ENCODE measurements at regions not wholly inside any gene's neighbourhood (a gene's known extent, or its start where the extent isn't known, plus 50 kb on each side); places are given as distances from the start of the nearest gene placed in this dataset.

- no peaks in the 10 kb centered on the region for H3K27me3 ChIP-seq
- intact Hi-C loops (cut with DNase I) = no loop called here
- H3K27ac ChIP-seq = no peak overlapping the region
- H3K36me3 ChIP-seq = no peaks in the 10 kb centered on the region
- DNase-seq = no peak
- H3K9me3 ChIP-seq = peaks cover 0 to 8% of the 10 kb centered on the region in 2 donors
- ATAC-seq = no peak
- no peak overlapping the region for H3K4me3 ChIP-seq
- H3K4me1 ChIP-seq = no peaks in the 10 kb centered on the region
- no peak for TF ChIP-seq CTCF (IDR thresholded peaks at IDR 0.05)
These were observed 397.6 kb upstream of the PLSCR5 start for GRCh38 chr3:147002721-147003120.

GRCh38 chr3:147000274-147000673 is 395.1 kb upstream of the PLSCR5 start:
- H3K27me3 ChIP-seq = no peaks in the 10 kb centered on the region
- no peak for TF ChIP-seq CTCF (IDR thresholded peaks at IDR 0.05)
- intact Hi-C loops (cut with DNase I) = no loop called here
- H3K4me3 ChIP-seq = no peak overlapping the region
- no peaks in the 10 kb centered on the region for H3K4me1 ChIP-seq
- ATAC-seq = no peak
- H3K27ac ChIP-seq = no peak overlapping the region
- no peak for DNase-seq
- no peaks in the 10 kb centered on the region for H3K36me3 ChIP-seq
- H3K9me3 ChIP-seq = peaks cover 0 to 8% of the 10 kb centered on the region in 2 donors

- no peaks in the 10 kb centered on the region for H3K36me3 ChIP-seq
- ATAC-seq = no peak
- no peaks in the 10 kb centered on the region for H3K27me3 ChIP-seq
- no peak overlapping the region for H3K4me3 ChIP-seq
- intact Hi-C loops (cut with DNase I) = no loop called here
- TF ChIP-seq CTCF (IDR thresholded peaks at IDR 0.05) = no peak
- no peak for DNase-seq
- no peaks in the 10 kb centered on the region for H3K9me3 ChIP-seq
- no peaks in the 10 kb centered on the region for H3K4me1 ChIP-seq
- H3K27ac ChIP-seq = no peak overlapping the region
These were observed 386.8 kb upstream of the PLSCR5 start for GRCh38 chr3:146991907-146992306.

GRCh38 chr3:146975476-146975875 is 370.3 kb upstream of the PLSCR5 start:
- Histone ChIP-seq H3K4me1 (no peaks in the 10 kb centered on the region), H3K27me3 (no peaks in the 10 kb centered on the region), H3K36me3 (no peaks in the 10 kb centered on the region), H3K9me3 (no peaks in the 10 kb centered on the region), H3K4me3 (no peak overlapping the region), H3K27ac (no peak overlapping the region)
- TF ChIP-seq CTCF (IDR thresholded peaks at IDR 0.05) = no peak
- DNase-seq (no peak), ATAC-seq (no peak)
- intact Hi-C loops (cut with DNase I) = no loop called here

- Histone ChIP-seq H3K4me1 (no peaks in the 10 kb centered on the region), H3K27me3 (no peaks in the 10 kb centered on the region), H3K9me3 (no peaks in the 10 kb centered on the region), H3K4me3 (no peak overlapping the region), H3K27ac (no peak overlapping the region), H3K36me3 (no peaks in the 10 kb centered on the region)
- DNase-seq = no peak
- ATAC-seq = no peak
- no peak for TF ChIP-seq CTCF (IDR thresholded peaks at IDR 0.05)
- intact Hi-C loops (cut with DNase I) = no loop called here
These were observed 369.9 kb upstream of the PLSCR5 start for GRCh38 chr3:146975032-146975431.

Measured in left lung (tissue), 4 donors.